ENCODE measurements at regions not wholly inside any gene's neighbourhood (a gene's known extent, or its start where the extent isn't known, plus 50 kb on each side); places are given as distances from the start of the nearest gene placed in this dataset.

DNA sequence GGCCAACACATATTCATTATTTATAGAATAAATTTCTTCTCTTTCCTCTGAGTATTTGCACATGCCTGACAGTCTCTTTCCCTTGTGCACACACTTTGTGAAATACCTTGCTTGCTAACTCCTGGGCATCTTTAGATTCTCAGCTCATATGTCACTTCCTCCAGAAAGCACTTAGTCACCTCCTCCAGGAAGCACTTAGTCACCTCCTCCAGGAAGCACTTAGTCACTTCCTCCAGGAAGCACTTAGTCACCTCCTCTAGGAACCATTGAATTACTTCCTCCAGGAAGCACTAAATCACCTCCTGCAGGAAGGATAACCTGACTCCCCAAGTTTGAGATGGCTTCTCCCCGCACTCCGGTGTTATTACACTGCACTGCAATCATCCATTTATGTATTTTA, 462.5 kb upstream of the EEF2KMT start:
- TF ChIP-seq TAF1 (IDR thresholded peaks at IDR 0.05; ENCODE audit: borderline replicate concordance, insufficient read depth, low read length): no peak
- no peak for TF ChIP-seq SIN3A (IDR thresholded peaks at IDR 0.05; ENCODE audit: borderline replicate concordance, insufficient read depth, low read length)
